GM12891 (cell line): ENCODE measurements at regions not wholly inside any gene's neighbourhood (a gene's known extent, or its start where the extent isn't known, plus 50 kb on each side); places are given as distances from the start of the nearest gene placed in this dataset.

ENCODE experiments used
- PAX5 ChIP-seq: IDR thresholded peaks from 2 replicates; pipeline ENCODE4 v1.6.1; 2011; ENCODE audit warnings: low read length, moderate library complexity, mild to moderate bottlenecking; ENCODE audit not compliant: insufficient read depth, severe bottlenecking
- POLR2A ChIP-seq: IDR thresholded peaks from 2 replicates; pipeline ENCODE4 v1.6.1; 2011; ENCODE audit warnings: low read depth, low read length, control low read depth
- POLR2AphosphoS5 ChIP-seq: IDR thresholded peaks from 2 replicates; pipeline ENCODE4 v1.6.1; 2011; ENCODE audit warnings: low read depth, low read length, control low read depth
- POU2F2 ChIP-seq: IDR thresholded peaks from 2 replicates; pipeline ENCODE4 v1.6.1; 2011; ENCODE audit warnings: low read depth, mild to moderate bottlenecking, control low read depth, low read length, moderate library complexity
- TAF1 ChIP-seq: IDR thresholded peaks from 2 replicates; pipeline ENCODE4 v1.6.1; 2011; ENCODE audit warnings: low read depth, low read length, control low read depth

DNA sequence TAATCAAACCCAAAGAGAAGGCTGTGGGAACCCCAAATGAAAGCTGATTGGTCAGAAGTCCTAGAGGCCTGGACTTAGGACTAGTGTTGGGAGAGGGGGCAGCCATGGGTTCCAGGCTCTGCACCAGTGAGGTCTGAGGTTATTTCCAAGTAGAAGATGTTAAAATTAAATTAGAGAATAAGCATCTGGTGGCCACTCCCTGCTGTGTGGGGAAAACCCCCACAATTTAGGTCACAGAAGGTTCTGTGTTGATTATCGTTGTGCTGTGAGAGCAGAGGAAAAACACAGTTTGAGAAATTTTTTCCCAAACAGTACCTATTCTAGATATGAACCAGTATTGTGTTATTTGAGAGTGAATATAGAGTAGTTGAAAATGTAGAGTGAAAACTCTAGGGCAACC lies 53.9 kb upstream of the NSMCE3 start:
- no peak for TF ChIP-seq POLR2A
- no peak for TF ChIP-seq POLR2AphosphoS5
- TF ChIP-seq TAF1, result no peak
- TF ChIP-seq PAX5, result no peak
- no peak for TF ChIP-seq POU2F2
